Liver (tissue), 8 donors: ENCODE measurements at regions not wholly inside any gene's neighbourhood (a gene's known extent, or its start where the extent isn't known, plus 50 kb on each side); places are given as distances from the start of the nearest gene placed in this dataset.

ENCODE experiments used
- DNase-seq: peaks from one replicate; pipeline ENCODE4 v3.0.0-alpha.2; 2017; ENCODE audit warnings: low spot score
- H3K27ac ChIP-seq, 2 donors: one replicate each; pipeline ENCODE4 v1.7.0; 2013; ENCODE audit warnings: inconsistent platforms in 2 of 2, low read length in 2 of 2, control low read depth in 1 of 2, low read depth in 1 of 2, mild to moderate bottlenecking in 1 of 2
- H3K27me3 ChIP-seq, 4 donors: one replicate each; pipeline versions ENCODE4 v1.6.1 to v1.7.0; 2013; ENCODE audit warnings: low read length in 3 of 4, inconsistent platforms in 1 of 4, mild to moderate bottlenecking in 1 of 4, moderate library complexity in 1 of 4; ENCODE audit not compliant: control insufficient read depth in 4 of 4, insufficient read depth in 4 of 4
- H3K36me3 ChIP-seq, 4 donors: one replicate each; pipeline versions ENCODE4 v1.6.1 to v1.7.0; 2013; ENCODE audit warnings: low read length in 3 of 4, mild to moderate bottlenecking in 3 of 4, low read depth in 1 of 4, moderate library complexity in 1 of 4; ENCODE audit not compliant: control insufficient read depth in 4 of 4, insufficient read depth in 3 of 4
- H3K4me1 ChIP-seq, 4 donors: one replicate each; pipeline versions ENCODE4 v1.6.1 to v1.7.0; 2013; ENCODE audit warnings: low read length in 3 of 4, mild to moderate bottlenecking in 3 of 4, moderate library complexity in 1 of 4; ENCODE audit not compliant: control insufficient read depth in 4 of 4, insufficient read depth in 4 of 4
- H3K4me3 ChIP-seq, 3 donors: one replicate each; pipeline versions ENCODE4 v1.6.1 to v1.7.0; 2013; ENCODE audit warnings: low read length in 3 of 3, control low read depth in 1 of 3, low read depth in 1 of 3, mild to moderate bottlenecking in 1 of 3
- H3K9ac ChIP-seq, 2 donors: one replicate each; pipeline ENCODE4 v1.7.0; 2013; ENCODE audit warnings: low read length in 2 of 2, mild to moderate bottlenecking in 2 of 2, moderate library complexity in 2 of 2, control low read depth in 1 of 2, low read depth in 1 of 2
- H3K9me3 ChIP-seq, 4 donors: one replicate each; pipeline versions ENCODE4 v1.6.1 to v1.7.0; 2013; ENCODE audit warnings: low read length in 3 of 4; ENCODE audit not compliant: control insufficient read depth in 4 of 4
- ATF3 ChIP-seq: IDR thresholded peaks from 2 replicates; pipeline ENCODE4 v1.6.1; 2016; ENCODE audit warnings: antibody characterized with exemption
- CTCF ChIP-seq: fragments of 150-350 bp; IDR thresholded peaks from 2 replicates; pipeline ENCODE4 v1.5.1; 2017; ENCODE audit warnings: improper control_type of control experiment, low read depth, low read length; ENCODE audit not compliant: missing input control
- EGR1 ChIP-seq, 2 donors: IDR thresholded peaks; 2 replicates each; pipeline ENCODE4 v1.6.1; 2016 to 2018; ENCODE audit warnings: antibody characterized with exemption in 2 of 2, low read depth in 2 of 2
- FOXA1 ChIP-seq: IDR thresholded peaks from 2 replicates; pipeline ENCODE4 v1.6.1; 2016; ENCODE audit warnings: antibody characterized with exemption
- FOXA2 ChIP-seq: IDR thresholded peaks from 2 replicates; pipeline ENCODE4 v1.6.1; 2016; ENCODE audit warnings: antibody characterized with exemption
- GABPA ChIP-seq, 2 donors: IDR thresholded peaks in 1 of 2; conservative IDR thresholded peaks in 1 of 2; 2 replicates each; pipeline ENCODE4 v1.6.1; 2016; ENCODE audit warnings: antibody characterized with exemption in 2 of 2, mild to moderate bottlenecking in 1 of 2, moderate library complexity in 1 of 2
- HNF4A ChIP-seq, 2 donors: conservative IDR thresholded peaks; 2 replicates each; pipeline ENCODE4 v1.6.1; 2016; ENCODE audit warnings: antibody characterized with exemption in 2 of 2, mild to moderate bottlenecking in 2 of 2
- HNF4G ChIP-seq: IDR thresholded peaks from 2 replicates; pipeline ENCODE4 v1.6.1; 2016; ENCODE audit warnings: antibody characterized with exemption
- JUND ChIP-seq, 2 donors: IDR thresholded peaks; 2 replicates each; pipeline ENCODE4 v1.6.1; 2016; ENCODE audit warnings: antibody characterized with exemption in 2 of 2
- MAX ChIP-seq: IDR thresholded peaks from 2 replicates; pipeline ENCODE4 v1.6.1; 2016; ENCODE audit warnings: antibody characterized with exemption
- NR2F2 ChIP-seq: IDR thresholded peaks from 2 replicates; pipeline ENCODE4 v1.6.1; 2016; ENCODE audit warnings: antibody characterized with exemption
- RAD21 ChIP-seq, 2 donors: IDR thresholded peaks; 2 replicates each; pipeline ENCODE4 v1.6.1; 2016; ENCODE audit warnings: antibody characterized with exemption in 2 of 2, mild to moderate bottlenecking in 2 of 2
- REST ChIP-seq: IDR thresholded peaks from 2 replicates; pipeline ENCODE4 v1.6.1; 2016; ENCODE audit warnings: antibody characterized with exemption, mild to moderate bottlenecking
- RXRA ChIP-seq, 2 donors: IDR thresholded peaks; 2 replicates each; pipeline ENCODE4 v1.6.1; 2017 to 2018; ENCODE audit warnings: antibody characterized with exemption in 2 of 2, mild to moderate bottlenecking in 1 of 2
- SP1 ChIP-seq: IDR thresholded peaks from 2 replicates; pipeline ENCODE4 v1.6.1; 2018; ENCODE audit warnings: antibody characterized with exemption, mild to moderate bottlenecking
- TAF1 ChIP-seq: conservative IDR thresholded peaks from 2 replicates; pipeline ENCODE4 v1.6.1; 2016; ENCODE audit warnings: antibody characterized with exemption, mild to moderate bottlenecking
- YY1 ChIP-seq: IDR thresholded peaks from 2 replicates; pipeline ENCODE4 v1.6.1; 2016; ENCODE audit warnings: antibody characterized with exemption, mild to moderate bottlenecking
- ZBTB33 ChIP-seq: IDR thresholded peaks from 2 replicates; pipeline ENCODE4 v1.6.1; 2016; ENCODE audit warnings: antibody characterized with exemption
- WGBS: extraction: QIAGEN DNeasy Blood & Tissue Kit; methylation state at CpG from one replicate; pipeline ENCODE4 v1.1.7; 2013; 5-methylcytosine and 5-hydroxymethylcytosine counted together
- donor health status: healthy.
- donor health status: healthy.
- donor health status: healthy.
- donor health status: healthy.
- donor health status: healthy.

GRCh38 chr4:179766938-179767337, 2324.7 kb upstream of the AGA start:
- Histone ChIP-seq H3K4me1 (no peaks in the 10 kb centered on the region), H3K9ac (no peak overlapping the region), H3K4me3 (no peak overlapping the region), H3K9me3 (peaks cover 0 to 3% (median under 1%) of the 10 kb centered on the region in 4 donors), H3K27ac (no peak overlapping the region), H3K27me3 (no peaks in the 10 kb centered on the region), H3K36me3 (no peaks in the 10 kb centered on the region)
- no peak for TF ChIP-seq MAX
- no peak for TF ChIP-seq ATF3
- no peak for TF ChIP-seq FOXA1
- no peak for TF ChIP-seq EGR1 (IDR thresholded peaks at IDR 0.05; ENCODE audit: low read depth in 2 of 2)
- no peak for TF ChIP-seq YY1
- TF ChIP-seq RAD21 (IDR thresholded peaks at IDR 0.05) = no peak
- no peak for TF ChIP-seq HNF4A (conservative IDR thresholded peaks at IDR 0.05)
- TF ChIP-seq FOXA2 = no peak
- no peak for TF ChIP-seq TAF1
- no peak for TF ChIP-seq REST
- no peak for TF ChIP-seq RXRA (IDR thresholded peaks at IDR 0.05)
- TF ChIP-seq NR2F2 = no peak
- no peak for TF ChIP-seq GABPA (IDR thresholded peaks at IDR 0.05 in 1 of 2, conservative IDR thresholded peaks at IDR 0.05 in 1 of 2)
- no peak for TF ChIP-seq CTCF
- TF ChIP-seq HNF4G = no peak
- TF ChIP-seq JUND (IDR thresholded peaks at IDR 0.05) = no peak
- no peak for TF ChIP-seq ZBTB33
- no peak for TF ChIP-seq SP1
- WGBS = 77% methylated on average over 4 of the region's 4 CpGs
- DNase-seq = no peak

- WGBS = 80% methylated on average over 3 of the region's 3 CpGs
- Histone ChIP-seq H3K36me3 (no peaks in the 10 kb centered on the region), H3K9ac (no peak overlapping the region), H3K27ac (no peak overlapping the region), H3K27me3 (no peaks in the 10 kb centered on the region), H3K4me3 (no peak overlapping the region), H3K9me3 (peaks cover 0 to 3% (median under 1%) of the 10 kb centered on the region in 4 donors), H3K4me1 (no peaks in the 10 kb centered on the region)
- no peak for DNase-seq
- TF ChIP-seq FOXA2 (no peak), ZBTB33 (no peak), CTCF (no peak), HNF4A (conservative IDR thresholded peaks at IDR 0.05) (no peak), FOXA1 (no peak), NR2F2 (no peak), SP1 (no peak), MAX (no peak), RXRA (IDR thresholded peaks at IDR 0.05) (no peak), TAF1 (no peak), JUND (IDR thresholded peaks at IDR 0.05) (no peak), ATF3 (no peak), HNF4G (no peak), RAD21 (IDR thresholded peaks at IDR 0.05) (no peak), GABPA (IDR thresholded peaks at IDR 0.05 in 1 of 2, conservative IDR thresholded peaks at IDR 0.05 in 1 of 2) (no peak)
Measured at GRCh38 chr4:179768996-179769395, 2326.8 kb upstream of the AGA start.
